Mucosa of stomach (tissue), 1 donor: ENCODE measurements at regions not wholly inside any gene's neighbourhood (a gene's known extent, or its start where the extent isn't known, plus 50 kb on each side); places are given as distances from the start of the nearest gene placed in this dataset.

Experiments
- H3K27me3 ChIP-seq: one replicate; pipeline ENCODE4 v1.7.0; 2013; ENCODE audit warnings: mild to moderate bottlenecking, low read length; ENCODE audit not compliant: control insufficient read depth, insufficient read depth
- H3K36me3 ChIP-seq: one replicate; pipeline ENCODE4 v1.7.0; 2013; ENCODE audit warnings: low read length; ENCODE audit not compliant: control insufficient read depth, insufficient read depth
- H3K4me1 ChIP-seq: one replicate; pipeline ENCODE4 v1.7.0; 2013; ENCODE audit warnings: mild to moderate bottlenecking, low read length; ENCODE audit not compliant: control insufficient read depth, insufficient read depth
- H3K4me3 ChIP-seq: one replicate; pipeline ENCODE4 v1.7.0; 2013; ENCODE audit warnings: low read length
- H3K9ac ChIP-seq: one replicate; pipeline ENCODE4 v1.7.0; 2013; ENCODE audit warnings: mild to moderate bottlenecking, low read length, moderate library complexity
- H3K9me3 ChIP-seq: one replicate; pipeline ENCODE4 v1.7.0; 2013; ENCODE audit warnings: mild to moderate bottlenecking, low read length, moderate library complexity; ENCODE audit not compliant: control insufficient read depth
- donor health status: Pancreatic carcinoma.

DNA sequence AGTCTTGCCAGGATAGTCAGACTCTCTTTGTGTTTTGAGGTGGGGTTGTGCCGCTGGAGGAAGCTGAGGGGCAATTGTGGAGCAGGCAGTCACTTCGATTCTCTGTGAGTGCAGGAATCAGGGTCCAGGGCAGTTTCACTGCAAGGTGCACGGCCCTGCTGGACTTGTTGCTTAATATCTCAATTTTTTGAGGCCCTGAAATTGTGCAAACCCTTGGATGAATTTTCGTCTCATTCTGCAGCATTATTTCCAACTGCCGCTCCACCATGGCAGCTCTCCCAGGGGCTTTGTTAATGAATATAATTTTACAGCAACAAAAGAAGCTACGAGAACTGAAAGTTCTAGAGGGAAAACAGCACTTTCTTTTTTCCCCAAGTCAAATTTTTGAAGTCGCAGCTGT, 531.9 kb downstream of the QKI start:
- H3K9ac ChIP-seq = no peak overlapping the region
- H3K4me3 ChIP-seq = no peak overlapping the region
- no peaks in the 10 kb centered on the region for H3K9me3 ChIP-seq
- peaks cover 7% of the 10 kb centered on the region for H3K4me1 ChIP-seq
- H3K36me3 ChIP-seq = no peaks in the 10 kb centered on the region
- H3K27me3 ChIP-seq = peaks cover 2% of the 10 kb centered on the region

- H3K4me1 ChIP-seq = peaks cover 7% of the 10 kb centered on the region
- no peaks in the 10 kb centered on the region for H3K9me3 ChIP-seq
- no peak overlapping the region for H3K4me3 ChIP-seq
- no peaks in the 10 kb centered on the region for H3K36me3 ChIP-seq
- no peak overlapping the region for H3K9ac ChIP-seq
- H3K27me3 ChIP-seq = peaks cover 2% of the 10 kb centered on the region
Measured at GRCh38 chr6:163945808-163946207, 531.3 kb downstream of the QKI start.

- H3K9ac ChIP-seq = no peak overlapping the region
- H3K9me3 ChIP-seq = no peaks in the 10 kb centered on the region
- H3K27me3 ChIP-seq = peaks cover 5% of the 10 kb centered on the region
- no peak overlapping the region for H3K4me3 ChIP-seq
- H3K36me3 ChIP-seq = no peaks in the 10 kb centered on the region
- peaks cover 7% of the 10 kb centered on the region for H3K4me1 ChIP-seq
Measured at GRCh38 chr6:163944897-163945296, 530.4 kb downstream of the QKI start.

DNA sequence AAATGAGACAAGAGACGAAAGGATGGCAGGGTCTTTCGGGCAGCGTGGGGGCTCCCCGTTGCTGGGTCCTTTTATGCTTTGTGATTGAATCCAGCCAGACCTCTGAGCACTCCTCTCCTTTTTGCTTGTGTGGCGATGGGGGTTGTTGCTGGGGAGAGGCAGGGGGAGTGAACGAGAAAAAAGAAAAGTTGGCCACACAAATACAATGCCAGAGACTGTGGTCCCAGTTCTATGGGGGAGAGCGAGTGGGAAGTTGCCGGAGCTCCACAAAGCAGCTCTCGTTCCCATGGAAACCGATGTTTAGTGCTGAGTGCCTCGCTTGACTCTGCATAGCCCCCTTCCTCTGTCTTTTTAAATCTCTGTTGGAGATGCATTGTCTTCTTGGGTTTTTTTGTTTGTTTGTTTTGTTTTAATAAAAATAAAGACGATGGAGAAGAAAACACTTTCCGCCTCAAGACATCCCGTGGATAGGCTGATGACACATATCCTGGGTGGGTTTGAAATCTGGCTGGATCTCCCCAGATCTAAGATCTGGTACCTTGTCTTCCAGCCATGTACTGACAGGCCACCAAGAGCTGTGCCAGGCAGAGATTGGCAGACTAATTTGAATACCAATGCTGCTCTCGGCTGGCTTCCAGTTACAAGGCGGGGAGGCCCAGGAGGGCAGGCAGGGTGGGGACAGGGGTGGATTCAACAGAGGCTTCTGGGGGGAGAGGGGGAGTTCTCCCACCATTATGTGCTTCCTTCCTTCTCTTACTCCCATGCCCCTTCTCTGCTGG, 529.3 kb downstream of the QKI start:
- Histone ChIP-seq H3K9ac (no peak overlapping the region), H3K27me3 (peaks cover 5% of the 10 kb centered on the region), H3K36me3 (no peaks in the 10 kb centered on the region), H3K4me1 (peaks cover 7% of the 10 kb centered on the region), H3K9me3 (no peaks in the 10 kb centered on the region), H3K4me3 (no peak overlapping the region)

GRCh38 chr6:163942790-163943189, 528.3 kb downstream of the QKI start:
- Histone ChIP-seq H3K9ac (no peak overlapping the region), H3K4me3 (no peak overlapping the region)

DNA sequence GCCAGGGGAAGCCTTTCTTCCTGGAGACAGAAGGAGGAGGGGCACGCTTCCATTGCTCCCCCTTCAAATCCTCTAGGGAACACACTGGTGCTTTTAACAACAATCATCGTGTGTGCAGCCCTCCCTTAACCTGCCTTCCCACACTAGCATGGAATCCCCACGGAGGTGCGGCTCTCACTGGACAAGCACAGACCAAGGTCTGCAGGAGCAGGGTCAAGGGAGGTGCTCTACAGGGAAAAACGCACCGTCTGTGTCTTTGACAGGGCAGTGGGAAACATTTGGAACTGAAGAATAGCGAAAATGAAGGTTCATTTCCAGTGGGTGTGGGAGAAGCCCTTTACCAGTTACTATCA, 527.1 kb downstream of the QKI start:
- H3K9me3 ChIP-seq = no peaks in the 10 kb centered on the region
- H3K4me3 ChIP-seq = no peak overlapping the region
- peaks cover 5% of the 10 kb centered on the region for H3K27me3 ChIP-seq
- peaks cover 7% of the 10 kb centered on the region for H3K4me1 ChIP-seq
- H3K9ac ChIP-seq = no peak overlapping the region
- no peaks in the 10 kb centered on the region for H3K36me3 ChIP-seq

More at GRCh38 chr6:163942790-163943189, 528.3 kb downstream of the QKI start:
- Histone ChIP-seq H3K9me3 (no peaks in the 10 kb centered on the region), H3K36me3 (no peaks in the 10 kb centered on the region), H3K27me3 (peaks cover 5% of the 10 kb centered on the region), H3K4me1 (peaks cover 7% of the 10 kb centered on the region)

DNA sequence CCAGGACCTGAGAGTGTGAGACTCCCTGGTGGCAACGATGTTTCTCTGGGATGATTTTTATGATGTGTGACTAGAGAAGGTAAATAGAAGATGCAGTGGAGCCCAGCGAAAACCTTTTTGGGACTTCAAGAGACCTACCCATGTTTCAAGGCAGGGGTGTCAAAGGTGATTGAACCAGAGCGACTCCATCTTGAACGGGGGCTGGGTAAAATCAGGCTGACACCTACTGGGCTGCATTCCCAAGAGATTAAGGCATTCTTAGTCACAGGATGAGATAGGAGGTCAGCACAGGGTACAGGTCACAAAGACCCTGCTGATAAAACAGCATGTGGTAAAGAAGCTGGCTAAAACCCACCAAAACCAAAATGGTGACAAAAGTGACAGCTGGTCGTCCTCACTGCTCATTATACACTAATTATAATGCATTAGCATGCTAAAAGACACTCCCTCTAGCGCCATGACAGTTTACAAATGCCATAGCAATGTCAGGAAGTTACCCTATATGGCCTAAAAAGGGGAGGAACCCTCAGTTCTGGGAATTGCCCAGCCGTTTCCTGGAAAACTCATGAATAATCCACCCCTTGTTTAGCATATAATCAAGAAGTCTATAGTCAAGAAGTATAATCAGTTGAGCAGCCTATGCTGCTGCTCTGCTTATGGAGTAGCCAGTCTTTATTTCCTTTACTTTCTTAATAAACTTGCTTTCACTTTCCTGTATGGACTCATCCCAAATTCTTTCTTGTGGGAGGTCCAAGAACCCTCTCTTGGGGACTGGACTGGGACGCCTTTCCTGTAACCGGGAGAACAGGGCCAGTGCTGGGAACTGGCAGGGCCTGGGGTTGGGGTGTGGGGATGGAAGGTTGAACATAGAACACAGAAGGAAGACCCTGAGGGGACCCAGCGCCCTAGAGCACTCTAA, 526.4 kb downstream of the QKI start:
- no peak overlapping the region for H3K9ac ChIP-seq
- H3K4me3 ChIP-seq = no peak overlapping the region
- peaks cover 3% of the 10 kb centered on the region for H3K4me1 ChIP-seq
- H3K9me3 ChIP-seq = no peaks in the 10 kb centered on the region
- peaks cover 5% of the 10 kb centered on the region for H3K27me3 ChIP-seq
- no peaks in the 10 kb centered on the region for H3K36me3 ChIP-seq

DNA sequence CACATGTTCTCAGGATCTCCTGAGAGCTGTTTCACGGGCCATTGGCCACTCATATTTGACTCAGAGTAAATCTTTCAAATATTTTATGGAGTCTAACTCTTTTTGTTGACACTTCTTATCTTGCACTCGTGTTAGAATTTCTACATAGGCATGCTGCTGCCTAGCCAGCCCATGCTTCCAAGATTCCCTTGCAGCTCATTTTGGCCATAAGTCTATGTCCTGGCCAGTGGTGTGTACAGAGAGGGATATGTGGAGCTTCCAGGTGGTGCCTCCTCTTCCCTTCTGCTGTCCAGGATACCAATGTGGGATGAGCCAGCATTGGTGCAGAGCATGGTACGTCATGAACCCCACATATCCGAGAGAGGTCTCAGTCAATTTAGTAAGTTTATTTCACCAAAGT, 522.6 kb downstream of the QKI start:
- H3K27me3 ChIP-seq = peaks cover 5% of the 10 kb centered on the region
- no peaks in the 10 kb centered on the region for H3K36me3 ChIP-seq
- no peaks in the 10 kb centered on the region for H3K4me1 ChIP-seq

GRCh38 chr6:163935158-163935762, 520.7 kb downstream of the QKI start:
- H3K27me3 ChIP-seq = no peaks in the 10 kb centered on the region
- H3K9ac ChIP-seq = no peak overlapping the region
- no peaks in the 10 kb centered on the region for H3K4me1 ChIP-seq

More for the DNA sequence above, 522.6 kb downstream of the QKI start:
- Histone ChIP-seq H3K9ac (no peak overlapping the region), H3K9me3 (no peaks in the 10 kb centered on the region), H3K4me3 (no peak overlapping the region)

GRCh38 chr6:163930012-163930411, 515.5 kb downstream of the QKI start:
- no peaks in the 10 kb centered on the region for H3K9me3 ChIP-seq
- no peak overlapping the region for H3K9ac ChIP-seq
- no peak overlapping the region for H3K4me3 ChIP-seq
- H3K27me3 ChIP-seq = no peaks in the 10 kb centered on the region
- H3K4me1 ChIP-seq = no peaks in the 10 kb centered on the region
- H3K36me3 ChIP-seq = no peaks in the 10 kb centered on the region

More at GRCh38 chr6:163935158-163935762, 520.7 kb downstream of the QKI start:
- H3K36me3 ChIP-seq = no peaks in the 10 kb centered on the region
- no peak overlapping the region for H3K4me3 ChIP-seq
- no peaks in the 10 kb centered on the region for H3K9me3 ChIP-seq

DNA sequence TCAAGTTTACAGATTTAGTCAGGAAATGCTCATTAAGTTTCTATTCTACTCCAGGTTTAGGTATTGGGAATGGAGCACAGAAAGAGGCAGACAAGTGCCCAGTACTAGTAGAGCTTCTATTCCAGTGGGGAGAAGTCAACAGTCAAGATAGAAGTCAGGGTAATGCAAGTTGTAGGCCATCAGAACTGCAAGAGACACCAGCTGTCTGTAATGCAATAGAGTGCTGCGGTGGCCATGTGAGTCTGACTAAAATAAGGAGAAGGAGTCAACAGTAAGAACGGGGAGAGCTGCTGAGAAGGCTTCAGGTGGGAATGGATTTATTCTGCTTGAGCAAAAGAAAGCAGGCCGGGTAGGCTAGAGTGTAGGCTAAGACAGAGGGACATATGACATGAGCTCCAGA, 515.0 kb downstream of the QKI start:
- H3K9ac ChIP-seq = no peak overlapping the region
- H3K9me3 ChIP-seq = no peaks in the 10 kb centered on the region
- H3K36me3 ChIP-seq = no peaks in the 10 kb centered on the region
- H3K4me3 ChIP-seq = no peak overlapping the region
- no peaks in the 10 kb centered on the region for H3K4me1 ChIP-seq
- H3K27me3 ChIP-seq = no peaks in the 10 kb centered on the region

GRCh38 chr6:163926642-163927041, 512.1 kb downstream of the QKI start:
- Histone ChIP-seq H3K27me3 (no peaks in the 10 kb centered on the region), H3K36me3 (no peaks in the 10 kb centered on the region), H3K4me1 (no peaks in the 10 kb centered on the region), H3K4me3 (no peak overlapping the region), H3K9ac (no peak overlapping the region), H3K9me3 (no peaks in the 10 kb centered on the region)
